HepG2 (cell line): ENCODE measurements at regions not wholly inside any gene's neighbourhood (a gene's known extent, or its start where the extent isn't known, plus 50 kb on each side); places are given as distances from the start of the nearest gene placed in this dataset.

Experiments used
- ASH2L ChIP-seq: fragments of 300-600, 200-600 bp; sonication (generic); IDR thresholded peaks from 2 replicates; pipeline ENCODE4 v1.7.0; 2017; ENCODE audit warnings: low read depth, mild to moderate bottlenecking, moderate library complexity, mixed read lengths, low read length; ENCODE audit not compliant: insufficient read length
- DNMT3B ChIP-seq: conservative IDR thresholded peaks from 2 replicates; pipeline ENCODE4 v1.6.1; 2016; ENCODE audit warnings: missing biosample characterization, control low read depth
- HOXA3 ChIP-seq: sonication (generic); formaldehyde crosslinking; IDR thresholded peaks from 2 replicates; pipeline ENCODE4 v1.5.0; 2020; ENCODE audit warnings: missing genetic modification reagents
- SP2 ChIP-seq: sonication (generic); formaldehyde crosslinking; IDR thresholded peaks from 2 replicates; pipeline ENCODE4 v1.5.1; 2020; ENCODE audit warnings: mild to moderate bottlenecking, missing genetic modification reagents
- TCF7L2 ChIP-seq: IDR thresholded peaks from 2 replicates; pipeline ENCODE4 v1.6.1; 2011; ENCODE audit warnings: mild to moderate bottlenecking, low read depth, low read length, moderate library complexity
- ZNF143 ChIP-seq: sonication (generic); formaldehyde crosslinking; IDR thresholded peaks from 2 replicates; pipeline ENCODE4 v1.4.0; 2020; ENCODE audit warnings: missing genetic modification reagents
- ZNF335 ChIP-seq: sonication (generic); formaldehyde crosslinking; IDR thresholded peaks from 2 replicates; pipeline ENCODE4 v1.4.0; 2020; ENCODE audit warnings: missing genetic modification reagents
- ZNF33B ChIP-seq: sonication (generic); formaldehyde crosslinking; IDR thresholded peaks from 2 replicates; pipeline ENCODE4 v1.5.1; 2020; ENCODE audit warnings: mild to moderate bottlenecking, missing genetic modification reagents
- ZNF570 ChIP-seq: sonication (generic); formaldehyde crosslinking; IDR thresholded peaks from 2 replicates; pipeline ENCODE4 v1.4.0; 2020; ENCODE audit warnings: mild to moderate bottlenecking, missing genetic modification reagents, borderline replicate concordance
- ZNF713 ChIP-seq: sonication (generic); formaldehyde crosslinking; IDR thresholded peaks from 2 replicates; pipeline ENCODE4 v1.4.0; 2020; ENCODE audit warnings: mild to moderate bottlenecking, missing genetic modification reagents
- ZNF773 ChIP-seq: sonication (generic); formaldehyde crosslinking; IDR thresholded peaks from 2 replicates; pipeline ENCODE4 v1.4.0; 2020; ENCODE audit warnings: missing genetic modification reagents, borderline replicate concordance
- ZXDC ChIP-seq: sonication (generic); formaldehyde crosslinking; IDR thresholded peaks from 2 replicates; pipeline ENCODE4 v1.5.0; 2020; ENCODE audit warnings: mild to moderate bottlenecking, missing genetic modification reagents
- TF ChIP-seq, protein P1 (sequence below): sonication (generic); formaldehyde crosslinking; IDR thresholded peaks from 2 replicates; pipeline ENCODE4 v1.4.0; 2020; ENCODE audit warnings: missing genetic modification reagents

- TF ChIP-seq ZXDC (CRISPR knock-in tag) (no peak), ZNF335 (CRISPR knock-in tag) (no peak), ZNF773 (CRISPR knock-in tag) (no peak), ASH2L (no peak), TCF7L2 (no peak), ZNF143 (no peak), HOXA3 (no peak), ZNF33B (CRISPR knock-in tag) (no peak), ZNF713 (CRISPR knock-in tag) (no peak), ZNF570 (CRISPR knock-in tag) (no peak), DNMT3B (CRISPR knock-in tag) (no peak), SP2 (CRISPR knock-in tag) (no peak)
- TF ChIP-seq, protein P1, sequence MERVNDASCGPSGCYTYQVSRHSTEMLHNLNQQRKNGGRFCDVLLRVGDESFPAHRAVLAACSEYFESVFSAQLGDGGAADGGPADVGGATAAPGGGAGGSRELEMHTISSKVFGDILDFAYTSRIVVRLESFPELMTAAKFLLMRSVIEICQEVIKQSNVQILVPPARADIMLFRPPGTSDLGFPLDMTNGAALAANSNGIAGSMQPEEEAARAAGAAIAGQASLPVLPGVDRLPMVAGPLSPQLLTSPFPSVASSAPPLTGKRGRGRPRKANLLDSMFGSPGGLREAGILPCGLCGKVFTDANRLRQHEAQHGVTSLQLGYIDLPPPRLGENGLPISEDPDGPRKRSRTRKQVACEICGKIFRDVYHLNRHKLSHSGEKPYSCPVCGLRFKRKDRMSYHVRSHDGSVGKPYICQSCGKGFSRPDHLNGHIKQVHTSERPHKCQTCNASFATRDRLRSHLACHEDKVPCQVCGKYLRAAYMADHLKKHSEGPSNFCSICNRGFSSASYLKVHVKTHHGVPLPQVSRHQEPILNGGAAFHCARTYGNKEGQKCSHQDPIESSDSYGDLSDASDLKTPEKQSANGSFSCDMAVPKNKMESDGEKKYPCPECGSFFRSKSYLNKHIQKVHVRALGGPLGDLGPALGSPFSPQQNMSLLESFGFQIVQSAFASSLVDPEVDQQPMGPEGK (CRISPR knock-in tag), result no peak
These were observed 214.9 kb upstream of the ZMIZ1 start (continued) for GRCh38 chr10:78853864-78854263.
